ENCODE measurements at regions not wholly inside any gene's neighbourhood (a gene's known extent, or its start where the extent isn't known, plus 50 kb on each side); places are given as distances from the start of the nearest gene placed in this dataset.

DNA sequence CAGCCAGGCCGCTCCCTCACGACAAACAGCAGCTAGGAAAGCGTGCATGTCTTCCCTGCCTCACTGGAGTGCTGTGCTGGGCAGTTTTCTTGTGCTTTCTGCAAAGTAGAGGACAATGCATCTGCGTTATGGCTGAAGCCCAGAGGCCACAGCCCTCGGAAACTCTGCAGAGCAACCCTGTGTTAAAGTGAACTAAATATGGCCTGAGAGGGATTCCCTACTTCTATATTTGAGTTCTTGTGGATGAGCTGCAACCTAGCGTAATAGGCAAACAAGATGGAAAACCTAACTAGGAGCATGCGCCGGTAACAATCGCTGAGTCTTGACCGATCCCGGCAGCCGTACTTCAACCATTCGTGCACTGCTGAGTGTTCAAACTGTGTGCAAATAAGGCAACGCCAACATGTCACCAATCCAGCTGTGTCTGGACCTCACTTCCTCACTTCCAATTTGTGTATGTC lies 471.9 kb upstream of the HS6ST1 start (continued):
- TF ChIP-seq, protein P1, sequence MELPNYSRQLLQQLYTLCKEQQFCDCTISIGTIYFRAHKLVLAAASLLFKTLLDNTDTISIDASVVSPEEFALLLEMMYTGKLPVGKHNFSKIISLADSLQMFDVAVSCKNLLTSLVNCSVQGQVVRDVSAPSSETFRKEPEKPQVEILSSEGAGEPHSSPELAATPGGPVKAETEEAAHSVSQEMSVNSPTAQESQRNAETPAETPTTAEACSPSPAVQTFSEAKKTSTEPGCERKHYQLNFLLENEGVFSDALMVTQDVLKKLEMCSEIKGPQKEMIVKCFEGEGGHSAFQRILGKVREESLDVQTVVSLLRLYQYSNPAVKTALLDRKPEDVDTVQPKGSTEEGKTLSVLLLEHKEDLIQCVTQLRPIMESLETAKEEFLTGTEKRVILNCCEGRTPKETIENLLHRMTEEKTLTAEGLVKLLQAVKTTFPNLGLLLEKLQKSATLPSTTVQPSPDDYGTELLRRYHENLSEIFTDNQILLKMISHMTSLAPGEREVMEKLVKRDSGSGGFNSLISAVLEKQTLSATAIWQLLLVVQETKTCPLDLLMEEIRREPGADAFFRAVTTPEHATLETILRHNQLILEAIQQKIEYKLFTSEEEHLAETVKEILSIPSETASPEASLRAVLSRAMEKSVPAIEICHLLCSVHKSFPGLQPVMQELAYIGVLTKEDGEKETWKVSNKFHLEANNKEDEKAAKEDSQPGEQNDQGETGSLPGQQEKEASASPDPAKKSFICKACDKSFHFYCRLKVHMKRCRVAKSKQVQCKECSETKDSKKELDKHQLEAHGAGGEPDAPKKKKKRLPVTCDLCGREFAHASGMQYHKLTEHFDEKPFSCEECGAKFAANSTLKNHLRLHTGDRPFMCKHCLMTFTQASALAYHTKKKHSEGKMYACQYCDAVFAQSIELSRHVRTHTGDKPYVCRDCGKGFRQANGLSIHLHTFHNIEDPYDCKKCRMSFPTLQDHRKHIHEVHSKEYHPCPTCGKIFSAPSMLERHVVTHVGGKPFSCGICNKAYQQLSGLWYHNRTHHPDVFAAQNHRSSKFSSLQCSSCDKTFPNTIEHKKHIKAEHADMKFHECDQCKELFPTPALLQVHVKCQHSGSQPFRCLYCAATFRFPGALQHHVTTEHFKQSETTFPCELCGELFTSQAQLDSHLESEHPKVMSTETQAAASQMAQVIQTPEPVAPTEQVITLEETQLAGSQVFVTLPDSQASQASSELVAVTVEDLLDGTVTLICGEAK (IDR thresholded peaks at IDR 0.05) = no peak
- TF ChIP-seq, protein P1 (CRISPR knock-in tag; IDR thresholded peaks at IDR 0.05) = no peak
- TF ChIP-seq SRSF1 (IDR thresholded peaks at IDR 0.05; ENCODE audit: low read depth, low read length) (no peak), TCFL5 (CRISPR knock-in tag; conservative IDR thresholded peaks at IDR 0.05) (no peak), ZNF174 (CRISPR knock-in tag; IDR thresholded peaks at IDR 0.05) (no peak), NFRKB (IDR thresholded peaks at IDR 0.05; ENCODE audit: low read depth) (no peak), ZNF41 (CRISPR knock-in tag; conservative IDR thresholded peaks at IDR 0.05) (no peak), HEY1 (CRISPR knock-in tag; IDR thresholded peaks at IDR 0.05; ENCODE audit: borderline replicate concordance) (no peak)
- TF ChIP-seq, protein P2, sequence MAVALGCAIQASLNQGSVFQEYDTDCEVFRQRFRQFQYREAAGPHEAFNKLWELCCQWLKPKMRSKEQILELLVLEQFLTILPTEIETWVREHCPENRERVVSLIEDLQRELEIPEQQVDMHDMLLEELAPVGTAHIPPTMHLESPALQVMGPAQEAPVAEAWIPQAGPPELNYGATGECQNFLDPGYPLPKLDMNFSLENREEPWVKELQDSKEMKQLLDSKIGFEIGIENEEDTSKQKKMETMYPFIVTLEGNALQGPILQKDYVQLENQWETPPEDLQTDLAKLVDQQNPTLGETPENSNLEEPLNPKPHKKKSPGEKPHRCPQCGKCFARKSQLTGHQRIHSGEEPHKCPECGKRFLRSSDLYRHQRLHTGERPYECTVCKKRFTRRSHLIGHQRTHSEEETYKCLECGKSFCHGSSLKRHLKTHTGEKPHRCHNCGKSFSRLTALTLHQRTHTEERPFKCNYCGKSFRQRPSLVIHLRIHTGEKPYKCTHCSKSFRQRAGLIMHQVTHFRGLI (CRISPR knock-in tag; IDR thresholded peaks at IDR 0.05) = no peak
- TF ChIP-seq, protein P3, sequence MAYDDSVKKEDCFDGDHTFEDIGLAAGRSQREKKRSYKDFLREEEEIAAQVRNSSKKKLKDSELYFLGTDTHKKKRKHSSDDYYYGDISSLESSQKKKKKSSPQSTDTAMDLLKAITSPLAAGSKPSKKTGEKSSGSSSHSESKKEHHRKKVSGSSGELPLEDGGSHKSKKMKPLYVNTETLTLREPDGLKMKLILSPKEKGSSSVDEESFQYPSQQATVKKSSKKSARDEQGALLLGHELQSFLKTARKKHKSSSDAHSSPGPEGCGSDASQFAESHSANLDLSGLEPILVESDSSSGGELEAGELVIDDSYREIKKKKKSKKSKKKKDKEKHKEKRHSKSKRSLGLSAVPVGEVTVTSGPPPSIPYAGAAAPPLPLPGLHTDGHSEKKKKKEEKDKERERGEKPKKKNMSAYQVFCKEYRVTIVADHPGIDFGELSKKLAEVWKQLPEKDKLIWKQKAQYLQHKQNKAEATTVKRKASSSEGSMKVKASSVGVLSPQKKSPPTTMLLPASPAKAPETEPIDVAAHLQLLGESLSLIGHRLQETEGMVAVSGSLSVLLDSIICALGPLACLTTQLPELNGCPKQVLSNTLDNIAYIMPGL (CRISPR knock-in tag; IDR thresholded peaks at IDR 0.05) = no peak
- TF ChIP-seq, protein P4, sequence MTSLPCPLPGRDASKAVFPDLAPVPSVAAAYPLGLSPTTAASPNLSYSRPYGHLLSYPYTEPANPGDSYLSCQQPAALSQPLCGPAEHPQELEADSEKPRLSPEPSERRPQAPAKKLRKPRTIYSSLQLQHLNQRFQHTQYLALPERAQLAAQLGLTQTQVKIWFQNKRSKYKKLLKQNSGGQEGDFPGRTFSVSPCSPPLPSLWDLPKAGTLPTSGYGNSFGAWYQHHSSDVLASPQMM (CRISPR knock-in tag; IDR thresholded peaks at IDR 0.05) = no peak
- TF ChIP-seq, protein P5, sequence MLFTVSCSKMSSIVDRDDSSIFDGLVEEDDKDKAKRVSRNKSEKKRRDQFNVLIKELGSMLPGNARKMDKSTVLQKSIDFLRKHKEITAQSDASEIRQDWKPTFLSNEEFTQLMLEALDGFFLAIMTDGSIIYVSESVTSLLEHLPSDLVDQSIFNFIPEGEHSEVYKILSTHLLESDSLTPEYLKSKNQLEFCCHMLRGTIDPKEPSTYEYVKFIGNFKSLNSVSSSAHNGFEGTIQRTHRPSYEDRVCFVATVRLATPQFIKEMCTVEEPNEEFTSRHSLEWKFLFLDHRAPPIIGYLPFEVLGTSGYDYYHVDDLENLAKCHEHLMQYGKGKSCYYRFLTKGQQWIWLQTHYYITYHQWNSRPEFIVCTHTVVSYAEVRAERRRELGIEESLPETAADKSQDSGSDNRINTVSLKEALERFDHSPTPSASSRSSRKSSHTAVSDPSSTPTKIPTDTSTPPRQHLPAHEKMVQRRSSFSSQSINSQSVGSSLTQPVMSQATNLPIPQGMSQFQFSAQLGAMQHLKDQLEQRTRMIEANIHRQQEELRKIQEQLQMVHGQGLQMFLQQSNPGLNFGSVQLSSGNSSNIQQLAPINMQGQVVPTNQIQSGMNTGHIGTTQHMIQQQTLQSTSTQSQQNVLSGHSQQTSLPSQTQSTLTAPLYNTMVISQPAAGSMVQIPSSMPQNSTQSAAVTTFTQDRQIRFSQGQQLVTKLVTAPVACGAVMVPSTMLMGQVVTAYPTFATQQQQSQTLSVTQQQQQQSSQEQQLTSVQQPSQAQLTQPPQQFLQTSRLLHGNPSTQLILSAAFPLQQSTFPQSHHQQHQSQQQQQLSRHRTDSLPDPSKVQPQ (CRISPR knock-in tag; IDR thresholded peaks at IDR 0.05; ENCODE audit: borderline replicate concordance) = no peak
